BJ (cell line): ENCODE measurements at regions not wholly inside any gene's neighbourhood (a gene's known extent, or its start where the extent isn't known, plus 50 kb on each side); places are given as distances from the start of the nearest gene placed in this dataset.
"Not testable (repeated sequence)": the region's sequence is repeated elsewhere in the genome, so short reads cannot be mapped to it uniquely, and the experiment has no call there.

ENCODE experiments used
- CTCF ChIA-PET: fragments of 350-600 bp; formaldehyde crosslinking; extraction: SDS; loops from one replicate; lab custom pipeline; 2021; ENCODE audit warnings: antibody characterized with exemption, inconsistent platforms; lab: Yijun Ruan, JAX
- POLR2A ChIA-PET: fragments of 300-600 bp; sonication (Branson Sonifier 250); formaldehyde crosslinking; extraction: SDS; loops from one replicate; lab custom pipeline; 2021; ENCODE audit warnings: antibody characterized with exemption; lab: Charles Lee
- DNase-seq: peaks from one replicate; pipeline ENCODE4 v3.0.0-alpha.2; 2011; ENCODE audit warnings: low read depth
- H3K27me3 ChIP-seq: 2 replicates; pipeline ENCODE4 v1.6.0; 2011; ENCODE audit warnings: low read length; ENCODE audit not compliant: control insufficient read depth, insufficient read depth
- H3K36me3 ChIP-seq: 2 replicates; pipeline ENCODE4 v1.5.1; 2011; ENCODE audit warnings: low read length; ENCODE audit not compliant: control insufficient read depth, insufficient read depth
- H3K4me3 ChIP-seq: 2 replicates; pipeline ENCODE4 v1.5.1; 2011; ENCODE audit warnings: low read depth, mild to moderate bottlenecking, control low read depth, low read length
- CTCF ChIP-seq: IDR thresholded peaks from 2 replicates; pipeline ENCODE4 v1.5.1; 2011; ENCODE audit warnings: low read depth, mild to moderate bottlenecking, control low read depth, inconsistent platforms, low read length, moderate library complexity; ENCODE audit not compliant: insufficient read depth

- CTCF ChIA-PET: no interaction called here
- no peak for DNase-seq
- TF ChIP-seq CTCF: no peak
Observed at GRCh38 chr1:68811806-68812205, 314.9 kb upstream of the DEPDC1 start.

GRCh38 chr1:68812333-68812732 is 315.5 kb upstream of the DEPDC1 start:
- ChIA-PET CTCF (no interaction called here), POLR2A (no interaction called here)
- H3K27me3 ChIP-seq: no peaks in the 10 kb centered on the region
- H3K36me3 ChIP-seq: no peaks in the 10 kb centered on the region
- no peak for TF ChIP-seq CTCF
- no peak for DNase-seq
- no peak overlapping the region for H3K4me3 ChIP-seq

More at GRCh38 chr1:68811806-68812205, 314.9 kb upstream of the DEPDC1 start:
- no peaks in the 10 kb centered on the region for H3K36me3 ChIP-seq
- no peaks in the 10 kb centered on the region for H3K27me3 ChIP-seq
- H3K4me3 ChIP-seq: no peak overlapping the region
- POLR2A ChIA-PET: no interaction called here

GRCh38 chr1:68814067-68814466 is 317.2 kb upstream of the DEPDC1 start:
- CTCF ChIA-PET: no interaction called here
- no peaks in the 10 kb centered on the region for H3K36me3 ChIP-seq
- no peak overlapping the region for H3K4me3 ChIP-seq
- H3K27me3 ChIP-seq: no peaks in the 10 kb centered on the region
- POLR2A ChIA-PET: no interaction called here
- DNase-seq: no peak
- no peak for TF ChIP-seq CTCF

- no peak overlapping the region for H3K4me3 ChIP-seq
Observed at GRCh38 chr1:68815632-68816031, 318.8 kb upstream of the DEPDC1 start.

GRCh38 chr1:68817505-68818210 is 320.8 kb upstream of the DEPDC1 start:
- CTCF ChIA-PET: not testable (repeated sequence)

More at GRCh38 chr1:68815632-68816031, 318.8 kb upstream of the DEPDC1 start:
- ChIA-PET POLR2A (no interaction called here), CTCF (no interaction called here)
- TF ChIP-seq CTCF: no peak
- Histone ChIP-seq H3K36me3 (no peaks in the 10 kb centered on the region), H3K27me3 (no peaks in the 10 kb centered on the region)
- no peak for DNase-seq

More at GRCh38 chr1:68817505-68818210, 320.8 kb upstream of the DEPDC1 start:
- POLR2A ChIA-PET, H3K36me3 ChIP-seq, DNase-seq, H3K27me3 ChIP-seq, H3K4me3 ChIP-seq: not testable (repeated sequence)
